Retinal pigment epithelial cell (primary cell): ENCODE measurements at regions not wholly inside any gene's neighbourhood (a gene's known extent, or its start where the extent isn't known, plus 50 kb on each side); places are given as distances from the start of the nearest gene placed in this dataset.

Experiments used
- DNase-seq: peaks from one replicate; pipeline ENCODE4 v3.0.0-alpha.2; 2010; ENCODE audit warnings: low read depth
- H3K4me3 ChIP-seq: 2 replicates; pipeline ENCODE4 v1.5.1; 2011; ENCODE audit warnings: mild to moderate bottlenecking, low read length, control low read depth, moderate library complexity
- CTCF ChIP-seq: conservative IDR thresholded peaks from 2 replicates; pipeline ENCODE4 v1.5.1; 2011; ENCODE audit warnings: low read depth, low read length, control low read depth, inconsistent platforms

DNA sequence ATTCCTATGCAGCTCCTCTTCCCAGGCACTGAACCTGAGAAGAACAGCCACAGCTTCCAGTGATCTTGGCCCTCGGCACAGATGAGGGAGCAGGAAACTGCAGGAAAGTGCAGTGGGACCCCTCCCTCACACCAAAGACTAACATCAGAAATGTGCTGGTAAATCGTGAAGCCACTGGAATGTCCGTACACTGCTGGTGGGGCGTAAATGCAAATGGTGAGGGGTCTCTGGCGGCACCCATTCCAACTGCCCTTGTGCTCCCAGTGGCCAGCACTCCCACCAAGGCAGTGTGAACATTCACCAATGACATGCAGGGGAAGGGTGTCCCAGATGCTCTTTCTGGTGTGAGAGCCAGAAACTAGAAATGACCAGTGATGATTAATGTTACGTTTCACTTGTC lies 574.0 kb downstream of the BRD1 start:
- TF ChIP-seq CTCF: no peak
- no peak overlapping the region for H3K4me3 ChIP-seq
- no peak for DNase-seq

DNA sequence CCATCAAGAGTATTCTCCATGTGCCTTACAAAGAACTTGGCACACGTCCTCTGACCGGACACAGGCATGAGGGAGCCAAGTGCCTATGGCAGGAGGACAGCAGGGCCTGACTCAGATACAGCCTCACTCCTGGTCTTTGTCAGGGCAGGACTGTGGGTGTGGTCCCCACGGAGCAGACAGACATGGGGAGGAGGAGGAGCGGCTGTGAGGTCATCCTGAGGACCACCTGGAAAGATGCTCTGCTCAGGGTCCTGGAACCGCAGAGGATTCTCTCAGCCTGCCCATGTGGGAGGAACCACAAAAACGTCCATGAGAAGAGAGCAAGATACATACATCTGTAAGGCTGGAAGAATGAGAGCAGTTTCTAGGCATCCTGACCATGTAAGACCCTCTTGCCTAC lies 576.3 kb downstream of the BRD1 start:
- no peak overlapping the region for H3K4me3 ChIP-seq
- DNase-seq: no peak
- TF ChIP-seq CTCF: no peak

DNA sequence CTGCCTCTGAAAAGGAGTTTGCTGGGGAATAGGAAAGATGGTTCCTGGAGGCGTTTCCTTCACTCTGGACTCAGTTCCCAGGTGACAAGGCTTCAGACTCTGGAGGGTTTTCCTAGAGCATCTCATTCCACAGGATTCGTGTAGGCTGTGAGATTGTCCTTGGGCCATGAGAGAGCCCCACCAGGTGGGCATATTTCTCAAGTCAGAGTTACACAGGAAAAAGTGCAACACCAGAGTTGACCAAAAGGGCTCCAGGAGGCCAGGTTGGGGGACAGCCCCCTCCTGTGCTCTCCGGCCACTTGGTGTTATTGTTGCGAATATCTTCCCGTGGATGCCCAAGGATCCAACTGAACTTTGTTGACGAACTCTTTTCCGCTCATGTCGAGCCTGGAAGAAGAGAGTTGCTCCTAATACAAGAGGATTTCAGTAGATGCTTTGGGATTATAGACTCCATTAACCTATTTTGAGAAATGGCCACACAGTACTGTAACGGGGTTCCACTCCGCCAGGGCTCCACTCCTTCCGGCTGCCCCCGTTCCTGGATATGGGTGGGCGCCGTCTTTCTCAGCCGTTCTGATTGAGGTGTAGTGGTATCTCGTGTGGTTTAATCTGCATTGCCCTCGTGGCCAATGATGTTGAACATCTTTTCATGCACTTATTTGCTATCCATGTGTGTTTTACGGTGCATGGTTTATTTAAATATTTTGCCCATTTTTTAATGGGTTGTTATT lies 580.3 kb downstream of the BRD1 start:
- H3K4me3 ChIP-seq: no peak overlapping the region
- TF ChIP-seq CTCF: no peak
- DNase-seq: no peak

DNA sequence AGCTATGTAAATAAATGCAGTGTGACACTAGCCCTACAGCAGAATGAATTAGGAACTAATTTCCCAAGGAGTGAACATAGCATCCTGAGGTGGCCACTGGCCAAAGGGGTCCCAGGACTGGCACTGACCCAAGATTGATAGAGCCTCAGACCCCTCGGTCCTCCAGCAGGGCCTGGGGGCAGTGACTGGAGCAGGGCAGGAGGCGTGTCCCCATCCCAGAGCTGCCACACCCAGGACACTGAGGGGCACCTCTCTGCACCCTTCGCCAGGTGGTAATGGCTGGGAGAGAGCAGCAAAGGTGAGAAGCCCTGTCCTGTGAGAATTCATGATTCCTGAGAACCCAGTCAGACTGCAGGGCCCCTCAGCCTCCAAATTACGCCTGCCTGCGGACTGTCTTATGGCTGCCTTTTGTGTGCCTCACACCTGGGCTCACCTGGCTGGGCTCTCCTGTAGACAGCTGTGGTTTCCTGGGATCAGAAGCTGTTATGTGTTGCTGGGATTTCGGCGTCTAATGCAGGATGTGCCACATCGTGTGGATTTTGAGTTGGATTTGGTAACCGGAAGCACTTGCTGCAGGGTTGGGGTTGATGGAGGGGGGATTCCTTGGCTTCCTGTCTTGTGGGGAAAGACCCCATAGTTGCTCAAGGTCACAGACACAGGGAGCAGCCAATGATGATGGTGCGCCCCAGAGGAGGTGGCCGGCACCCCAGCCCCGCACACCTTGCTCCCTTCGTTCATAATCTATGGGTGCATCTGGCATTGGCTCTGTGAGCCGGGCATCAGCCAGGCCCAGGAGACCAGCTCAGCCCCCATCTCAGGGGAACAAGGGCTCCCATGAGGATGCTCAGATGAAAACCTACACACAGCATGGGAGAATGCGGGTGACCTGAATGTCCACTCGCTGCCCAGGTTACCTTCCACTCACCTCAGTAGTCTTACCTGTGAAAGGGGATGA lies 582.9 kb downstream of the BRD1 start:
- DNase-seq: no peak
- TF ChIP-seq CTCF: no peak

GRCh38 chr22:49243965-49244364 lies 583.7 kb downstream of the BRD1 start:
- no peak for TF ChIP-seq CTCF
- H3K4me3 ChIP-seq: no peak overlapping the region
- DNase-seq: no peak

More for the DNA sequence above, 582.9 kb downstream of the BRD1 start:
- no peak overlapping the region for H3K4me3 ChIP-seq

DNA sequence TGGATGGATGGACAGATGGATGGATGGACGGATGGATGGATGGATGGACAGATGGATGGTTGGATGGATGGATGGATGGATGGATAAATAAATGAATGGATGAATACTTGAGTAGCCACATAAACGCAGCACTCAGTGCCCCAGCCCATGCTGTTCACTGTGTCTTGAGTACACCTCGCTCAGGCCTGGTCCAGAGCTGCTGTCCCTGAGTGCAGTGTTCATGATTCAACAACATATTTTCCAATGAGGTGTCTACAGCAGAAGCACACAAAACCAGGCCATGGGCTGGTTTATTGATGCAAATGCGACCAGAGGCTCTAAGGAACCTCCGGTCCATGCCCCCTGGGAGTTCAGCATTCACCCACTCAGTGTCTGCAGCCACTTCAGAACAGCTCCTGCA lies 584.3 kb downstream of the BRD1 start:
- no peak for DNase-seq
- TF ChIP-seq CTCF: no peak

GRCh38 chr22:49242480-49242879 lies 585.2 kb downstream of the BRD1 start:
- no peak overlapping the region for H3K4me3 ChIP-seq
- no peak for TF ChIP-seq CTCF
- DNase-seq: no peak

More for the DNA sequence above, 584.3 kb downstream of the BRD1 start:
- H3K4me3 ChIP-seq: no peak overlapping the region
